ENCODE measurements at regions not wholly inside any gene's neighbourhood (a gene's known extent, or its start where the extent isn't known, plus 50 kb on each side); places are given as distances from the start of the nearest gene placed in this dataset.

DNA sequence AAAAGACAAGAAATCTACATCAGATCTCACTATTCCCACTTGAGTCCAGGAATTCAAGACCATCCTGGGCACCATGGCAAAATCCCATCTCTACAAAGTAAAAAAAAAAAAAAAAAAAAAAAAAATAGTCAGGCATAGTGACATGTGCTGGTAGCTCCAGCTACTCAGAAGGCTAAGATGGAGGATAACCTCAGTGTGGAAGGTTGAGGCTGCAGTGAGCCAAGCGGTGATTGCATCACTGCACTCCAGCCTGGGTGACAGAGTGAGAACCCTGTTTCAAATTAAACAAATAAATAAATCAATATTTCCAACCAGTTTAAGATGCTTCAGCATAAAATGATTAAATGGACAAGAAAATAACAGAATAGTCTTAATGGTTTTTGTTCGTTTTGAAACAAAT, 197.4 kb downstream of the DSEL start:
- TF ChIP-seq, protein P1, sequence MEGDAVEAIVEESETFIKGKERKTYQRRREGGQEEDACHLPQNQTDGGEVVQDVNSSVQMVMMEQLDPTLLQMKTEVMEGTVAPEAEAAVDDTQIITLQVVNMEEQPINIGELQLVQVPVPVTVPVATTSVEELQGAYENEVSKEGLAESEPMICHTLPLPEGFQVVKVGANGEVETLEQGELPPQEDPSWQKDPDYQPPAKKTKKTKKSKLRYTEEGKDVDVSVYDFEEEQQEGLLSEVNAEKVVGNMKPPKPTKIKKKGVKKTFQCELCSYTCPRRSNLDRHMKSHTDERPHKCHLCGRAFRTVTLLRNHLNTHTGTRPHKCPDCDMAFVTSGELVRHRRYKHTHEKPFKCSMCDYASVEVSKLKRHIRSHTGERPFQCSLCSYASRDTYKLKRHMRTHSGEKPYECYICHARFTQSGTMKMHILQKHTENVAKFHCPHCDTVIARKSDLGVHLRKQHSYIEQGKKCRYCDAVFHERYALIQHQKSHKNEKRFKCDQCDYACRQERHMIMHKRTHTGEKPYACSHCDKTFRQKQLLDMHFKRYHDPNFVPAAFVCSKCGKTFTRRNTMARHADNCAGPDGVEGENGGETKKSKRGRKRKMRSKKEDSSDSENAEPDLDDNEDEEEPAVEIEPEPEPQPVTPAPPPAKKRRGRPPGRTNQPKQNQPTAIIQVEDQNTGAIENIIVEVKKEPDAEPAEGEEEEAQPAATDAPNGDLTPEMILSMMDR (IDR thresholded peaks at IDR 0.05 in 4 of 5, conservative IDR thresholded peaks at IDR 0.05 in 1 of 5): no peak
- TF ChIP-seq POLR2A (IDR thresholded peaks at IDR 0.05): no peak

Data from gastrocnemius medialis (tissue), 4 donors.